GM18507 (cell line): ENCODE measurements at regions not wholly inside any gene's neighbourhood (a gene's known extent, or its start where the extent isn't known, plus 50 kb on each side); places are given as distances from the start of the nearest gene placed in this dataset.
A peak's percentile ranks its signal among the peaks of the same experiment; 100 is the strongest.

ENCODE experiments used
- DNase-seq: peaks from one replicate; pipeline ENCODE4 v3.0.0; 2011; ENCODE audit warnings: low read depth; ENCODE audit not compliant: insufficient read length; ENCODE audit errors: extremely low spot score
- FAIRE-seq: peaks from 2 replicates; lab custom pipeline; 2011; peaks lifted over from hg19 to GRCh38; lab: Jason Lieb, UNC

- FAIRE-seq, result no peak
- DNase-seq, result no peak
These were observed 392.1 kb upstream of the HSF2 start for GRCh38 chr6:122007339-122007738.

- DNase-seq, result no peak
These were observed 391.1 kb upstream of the HSF2 start for GRCh38 chr6:122008101-122008999.

DNA sequence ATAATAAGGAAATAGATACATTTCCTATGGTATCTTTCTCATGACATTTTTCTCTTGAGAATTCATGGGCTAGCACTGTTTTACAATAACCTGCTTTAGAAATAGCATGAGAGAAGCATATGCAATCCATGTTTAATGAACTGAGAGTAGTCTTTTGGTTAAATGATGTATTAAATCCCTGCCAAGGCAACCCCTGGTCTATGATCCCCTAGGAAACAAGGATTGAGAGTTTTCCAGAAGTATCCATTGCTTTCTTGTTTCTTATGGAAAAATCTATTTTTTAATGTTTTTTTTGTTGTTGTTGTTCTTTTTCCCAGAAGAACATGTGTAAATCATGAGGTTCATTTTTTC lies 390.5 kb upstream of the HSF2 start:
- DNase-seq, result no peak

More at GRCh38 chr6:122008101-122008999, 391.1 kb upstream of the HSF2 start:
- no peak for FAIRE-seq

GRCh38 chr6:122012578-122012977 lies 386.9 kb upstream of the HSF2 start:
- DNase-seq (no peak), FAIRE-seq (no peak)

More for the DNA sequence above, 390.5 kb upstream of the HSF2 start:
- no peak for FAIRE-seq

DNA sequence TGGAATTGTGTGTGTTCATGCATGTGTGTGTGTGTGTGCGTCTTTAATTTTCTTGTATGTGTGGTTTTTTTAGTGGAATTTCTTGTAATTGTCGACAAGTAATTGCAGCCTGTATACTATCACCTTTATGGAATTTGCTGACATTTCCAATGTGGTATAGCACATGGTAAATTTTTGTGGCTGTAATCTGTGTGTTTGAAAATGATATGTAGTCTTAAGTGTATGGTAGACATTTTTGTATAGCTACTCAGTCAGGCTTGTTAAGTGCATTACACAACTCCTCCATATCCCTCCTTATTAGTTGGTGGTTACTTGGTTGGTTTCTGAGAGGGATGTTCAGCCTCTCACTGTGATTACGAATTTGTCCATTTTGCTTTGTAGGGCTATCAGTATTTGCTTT lies 384.5 kb upstream of the HSF2 start:
- no peak for DNase-seq

GRCh38 chr6:122020588-122021264 lies 378.7 kb upstream of the HSF2 start:
- peak; percentile 83 for FAIRE-seq
- peak; percentile 7 for DNase-seq

More for the DNA sequence above, 384.5 kb upstream of the HSF2 start:
- no peak for FAIRE-seq

- no peak for FAIRE-seq
- no peak for DNase-seq
These were observed 374.3 kb upstream of the HSF2 start for GRCh38 chr6:122025104-122025503.

GRCh38 chr6:122026582-122027369 lies 372.7 kb upstream of the HSF2 start:
- FAIRE-seq, result no peak
- DNase-seq, result no peak

GRCh38 chr6:122028933-122029522 lies 370.4 kb upstream of the HSF2 start:
- FAIRE-seq, result no peak
- DNase-seq, result no peak

- FAIRE-seq (peak; percentile 88), DNase-seq (no peak)
These were observed 365.8 kb upstream of the HSF2 start for GRCh38 chr6:122033564-122034181.

DNA sequence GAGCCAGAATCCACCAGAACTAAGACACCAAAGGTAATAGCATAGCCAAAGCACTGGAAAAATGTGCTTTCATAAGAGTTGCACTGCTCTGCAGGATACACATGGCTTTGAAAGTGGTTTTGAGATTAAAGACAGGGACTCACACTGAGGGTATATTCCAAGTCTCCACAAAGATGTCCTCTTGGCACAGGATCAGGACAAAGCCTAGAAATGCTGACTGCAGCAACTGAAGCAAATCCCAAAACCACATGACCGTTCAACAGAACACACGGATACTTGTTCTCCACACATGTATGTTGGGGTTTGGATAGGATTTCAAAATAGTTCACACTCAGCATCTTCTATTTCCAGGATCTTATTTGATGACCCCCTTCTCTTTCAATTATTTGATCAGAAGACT lies 364.3 kb upstream of the HSF2 start:
- DNase-seq (no peak), FAIRE-seq (no peak)

- FAIRE-seq (no peak), DNase-seq (no peak)
These were observed 359.2 kb upstream of the HSF2 start for GRCh38 chr6:122040261-122040660.

DNA sequence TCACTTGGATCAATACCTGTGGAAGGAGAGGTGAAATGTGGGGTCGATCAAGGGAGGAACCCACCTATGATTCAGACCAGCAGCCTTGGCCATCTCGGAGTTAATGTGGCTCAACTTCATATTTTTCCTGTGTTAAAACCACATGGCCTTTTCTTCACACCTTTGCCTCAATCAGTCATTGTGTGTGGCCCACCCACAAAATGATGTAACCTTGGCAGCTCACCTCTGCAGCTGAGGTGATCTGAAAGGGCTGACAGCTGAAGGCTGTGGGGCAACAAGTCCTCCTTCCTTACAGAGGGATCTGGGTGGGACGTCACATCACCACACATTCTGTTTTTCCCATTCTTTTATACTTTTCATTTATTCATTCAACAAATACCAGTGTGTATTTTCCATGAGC lies 357.1 kb upstream of the HSF2 start:
- DNase-seq (no peak), FAIRE-seq (no peak)

- FAIRE-seq (no peak), DNase-seq (no peak)
These were observed 356.3 kb upstream of the HSF2 start for GRCh38 chr6:122042960-122043735.

GRCh38 chr6:122048570-122048969 lies 350.9 kb upstream of the HSF2 start:
- DNase-seq, result no peak
- no peak for FAIRE-seq

- no peak for DNase-seq
- FAIRE-seq, result no peak
These were observed 350.1 kb upstream of the HSF2 start for GRCh38 chr6:122049341-122049740.

GRCh38 chr6:122050242-122050755 lies 349.2 kb upstream of the HSF2 start:
- no peak for DNase-seq
- FAIRE-seq, result no peak

GRCh38 chr6:122052346-122052900 lies 347.0 kb upstream of the HSF2 start:
- FAIRE-seq, result no peak
- no peak for DNase-seq
